ENCODE measurements at regions not wholly inside any gene's neighbourhood (a gene's known extent, or its start where the extent isn't known, plus 50 kb on each side); places are given as distances from the start of the nearest gene placed in this dataset.

- Histone ChIP-seq H3K36me3 (ENCODE audit: insufficient read depth, low read length) (no peaks in the 10 kb centered on the region), H3K4me2 (ENCODE audit: low read length) (no peak overlapping the region), H3K4me3 (ENCODE audit: low read length) (no peak overlapping the region), H3F3A (ENCODE audit: insufficient read depth, low read length, poor library complexity, severe bottlenecking) (no peaks in the 10 kb centered on the region), H2AFZ (ENCODE audit: low read depth, low read length) (no peak overlapping the region), H3K27me3 (ENCODE audit: insufficient read depth, low read depth, low read length) (no peaks in the 10 kb centered on the region), H3K9me3 (ENCODE audit: low read length) (no peaks in the 10 kb centered on the region), H3K79me2 (replicated peaks; ENCODE audit: insufficient read depth, low read length) (no peaks in the 10 kb centered on the region), H3K27ac (ENCODE audit: low read length) (no peak overlapping the region), H4K20me1 (ENCODE audit: insufficient read depth) (no peaks in the 10 kb centered on the region), H3K9me2 (ENCODE audit: insufficient read depth, low read length) (no peaks in the 10 kb centered on the region), H3K9ac (ENCODE audit: low read length) (no peak overlapping the region)
- TF ChIP-seq POLR2AphosphoS5 (IDR thresholded peaks at IDR 0.05) (no peak), SMC3 (conservative IDR thresholded peaks at IDR 0.05; ENCODE audit: poor library complexity) (no peak), MXI1 (conservative IDR thresholded peaks at IDR 0.05; ENCODE audit: poor library complexity, severe bottlenecking) (no peak)
These were observed 190.0 kb downstream of the GAS1 start for GRCh38 chr9:86757382-86757720.

GRCh38 chr9:86756576-86757381 lies 190.5 kb downstream of the GAS1 start:
- Histone ChIP-seq H3K4me2 (ENCODE audit: low read length) (no peak overlapping the region), H3K9me2 (ENCODE audit: insufficient read depth, low read length) (no peaks in the 10 kb centered on the region), H2AFZ (ENCODE audit: low read depth, low read length) (no peak overlapping the region), H3K9ac (ENCODE audit: low read length) (no peak overlapping the region), H3K27me3 (ENCODE audit: insufficient read depth, low read depth, low read length) (no peaks in the 10 kb centered on the region), H3K79me2 (replicated peaks; ENCODE audit: insufficient read depth, low read length) (no peaks in the 10 kb centered on the region), H3K4me3 (ENCODE audit: low read length) (no peak overlapping the region), H4K20me1 (ENCODE audit: insufficient read depth) (no peaks in the 10 kb centered on the region), H3F3A (ENCODE audit: insufficient read depth, low read length, poor library complexity, severe bottlenecking) (no peaks in the 10 kb centered on the region), H3K9me3 (ENCODE audit: low read length) (no peaks in the 10 kb centered on the region), H3K36me3 (ENCODE audit: insufficient read depth, low read length) (no peaks in the 10 kb centered on the region), H3K27ac (ENCODE audit: low read length) (no peak overlapping the region)
- TF ChIP-seq RAD21 (conservative IDR thresholded peaks at IDR 0.05) = no peak
- TF ChIP-seq REST (IDR thresholded peaks at IDR 0.05; ENCODE audit: borderline replicate concordance) = peak; percentile 71

- Histone ChIP-seq H3F3A (ENCODE audit: insufficient read depth, low read length, poor library complexity, severe bottlenecking) (no peaks in the 10 kb centered on the region), H3K36me3 (ENCODE audit: insufficient read depth, low read length) (no peaks in the 10 kb centered on the region), H3K9me3 (ENCODE audit: low read length) (no peaks in the 10 kb centered on the region), H3K4me2 (ENCODE audit: low read length) (no peak overlapping the region), H3K27me3 (ENCODE audit: insufficient read depth, low read depth, low read length) (no peaks in the 10 kb centered on the region), H3K27ac (ENCODE audit: low read length) (no peak overlapping the region), H3K79me2 (replicated peaks; ENCODE audit: insufficient read depth, low read length) (no peaks in the 10 kb centered on the region), H3K9ac (ENCODE audit: low read length) (no peak overlapping the region), H2AFZ (ENCODE audit: low read depth, low read length) (no peak overlapping the region), H4K20me1 (ENCODE audit: insufficient read depth) (no peaks in the 10 kb centered on the region), H3K9me2 (ENCODE audit: insufficient read depth, low read length) (no peaks in the 10 kb centered on the region), H3K4me3 (ENCODE audit: low read length) (no peak overlapping the region)
- TF ChIP-seq EZH2 (IDR thresholded peaks at IDR 0.05; ENCODE audit: borderline replicate concordance, insufficient read depth, low read length, poor library complexity, severe bottlenecking) (no peak), CTCF (IDR thresholded peaks at IDR 0.05; ENCODE audit: poor library complexity, severe bottlenecking) (no peak), MXI1 (conservative IDR thresholded peaks at IDR 0.05; ENCODE audit: poor library complexity, severe bottlenecking) (no peak), EP300 (conservative IDR thresholded peaks at IDR 0.05; ENCODE audit: poor library complexity, severe bottlenecking) (no peak), TAF1 (IDR thresholded peaks at IDR 0.05; ENCODE audit: low read depth) (no peak), RAD21 (conservative IDR thresholded peaks at IDR 0.05) (no peak)
These were observed 191.8 kb downstream of the GAS1 start for GRCh38 chr9:86755561-86755941.

Data from neural cell (in vitro differentiated cells).